ENCODE measurements at regions not wholly inside any gene's neighbourhood (a gene's known extent, or its start where the extent isn't known, plus 50 kb on each side); places are given as distances from the start of the nearest gene placed in this dataset.

- H3K27me3 ChIP-seq (ENCODE audit: control insufficient read depth, insufficient read depth, low read length), result no peaks in the 10 kb centered on the region
- H3K27ac ChIP-seq (ENCODE audit: low read depth in 2 of 2, low read length in 2 of 2), result no peak overlapping the region
- H3K4me1 ChIP-seq (ENCODE audit: control insufficient read depth in 2 of 3, insufficient read depth in 2 of 3, low read depth in 1 of 3, low read length in 3 of 3), result no peaks in the 10 kb centered on the region
- no peaks in the 10 kb centered on the region for H3K9me3 ChIP-seq (ENCODE audit: control insufficient read depth in 2 of 3, insufficient read depth in 1 of 3, low read length in 3 of 3)
- TF ChIP-seq CTCF (IDR thresholded peaks at IDR 0.05; ENCODE audit: borderline replicate concordance, extremely low read depth, insufficient read depth), result no peak
- H3K36me3 ChIP-seq (ENCODE audit: control insufficient read depth in 2 of 3, insufficient read depth in 3 of 3, low read length in 3 of 3), result no peaks in the 10 kb centered on the region
- intact Hi-C loops (cut with DNase I), result no loop called here
- H3K9ac ChIP-seq (ENCODE audit: low read length in 3 of 3), result no peak overlapping the region
- DNase-seq, result no peak
- no peak overlapping the region for H3K4me3 ChIP-seq (ENCODE audit: low read length in 3 of 3)
- no peak for FAIRE-seq
These were observed 158.1 kb downstream of the KDR start for GRCh38 chr4:54967289-54967688.

DNA sequence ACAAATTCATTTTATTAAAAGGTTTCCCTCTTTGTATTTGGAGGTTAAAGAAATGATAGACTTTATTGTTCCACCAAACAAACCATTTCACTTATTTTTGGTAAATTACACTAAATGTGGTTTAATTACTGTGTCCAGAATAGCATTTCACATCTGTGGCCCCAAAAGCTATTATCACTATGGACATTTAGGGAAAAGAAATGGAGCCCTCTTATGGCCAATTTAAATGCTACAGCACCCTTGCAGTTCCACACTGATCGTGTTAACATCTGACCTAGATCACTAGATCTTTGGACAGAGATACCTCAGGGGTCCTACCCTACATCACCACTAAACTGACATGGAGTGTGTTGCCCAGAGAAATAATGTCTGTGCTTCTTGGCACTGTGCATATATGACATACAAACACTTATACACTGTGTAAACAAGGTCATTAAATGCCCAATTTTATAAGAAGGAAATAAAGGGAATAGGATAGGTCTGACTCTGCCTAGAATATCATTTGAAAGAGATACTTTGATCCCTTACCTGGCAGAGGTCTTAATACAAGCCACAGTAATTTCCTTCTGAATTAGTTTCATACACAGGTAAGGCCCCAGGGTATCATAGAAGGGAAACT, 163.9 kb downstream of the KDR start:
- no peaks in the 10 kb centered on the region for H3K9me3 ChIP-seq (ENCODE audit: control insufficient read depth in 2 of 3, insufficient read depth in 1 of 3, low read length in 3 of 3)
- H3K9ac ChIP-seq (ENCODE audit: low read length in 3 of 3), result no peak overlapping the region
- H3K4me1 ChIP-seq (ENCODE audit: control insufficient read depth in 2 of 3, insufficient read depth in 2 of 3, low read depth in 1 of 3, low read length in 3 of 3), result no peaks in the 10 kb centered on the region
- intact Hi-C loops (cut with DNase I), result no loop called here
- DNase-seq (peak in 2 of 5 donors; percentile 48 to 55), FAIRE-seq (no peak)
- no peak overlapping the region for H3K4me3 ChIP-seq (ENCODE audit: low read length in 3 of 3)
- TF ChIP-seq CTCF (IDR thresholded peaks at IDR 0.05; ENCODE audit: borderline replicate concordance, extremely low read depth, insufficient read depth), result peak; percentile 54
- H3K36me3 ChIP-seq (ENCODE audit: control insufficient read depth in 2 of 3, insufficient read depth in 3 of 3, low read length in 3 of 3), result no peaks in the 10 kb centered on the region
- H3K27me3 ChIP-seq (ENCODE audit: control insufficient read depth, insufficient read depth, low read length), result no peaks in the 10 kb centered on the region
- H3K27ac ChIP-seq (ENCODE audit: low read depth in 2 of 2, low read length in 2 of 2), result no peak overlapping the region

DNA sequence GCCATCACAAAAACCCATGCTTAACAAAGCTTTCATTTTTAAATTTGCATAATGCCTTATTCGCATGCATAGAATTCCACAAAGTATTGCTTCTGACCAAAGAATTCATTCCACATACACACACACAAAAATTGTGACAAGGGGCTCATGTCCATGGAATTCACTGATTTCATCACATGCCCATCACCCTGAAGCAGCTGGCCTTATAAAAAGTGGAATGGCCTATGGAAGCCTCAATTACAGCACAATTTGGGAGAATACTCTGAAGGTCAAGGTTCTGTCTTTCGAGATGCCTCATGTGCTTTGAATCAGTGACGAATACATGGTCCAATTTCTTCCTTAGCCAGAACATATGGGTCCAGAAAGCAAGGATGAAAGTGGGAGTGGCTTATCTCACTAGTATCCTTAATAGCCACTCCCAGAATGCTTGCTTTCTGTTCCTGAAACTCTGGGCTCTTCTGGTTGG, 165.7 kb downstream of the KDR start:
- Histone ChIP-seq H3K4me1 (ENCODE audit: control insufficient read depth in 2 of 3, insufficient read depth in 2 of 3, low read depth in 1 of 3, low read length in 3 of 3) (peaks cover 0 to 4% (median 0%) of the 10 kb centered on the region in 3 donors), H3K27me3 (ENCODE audit: control insufficient read depth, insufficient read depth, low read length) (no peaks in the 10 kb centered on the region), H3K4me3 (ENCODE audit: low read length in 3 of 3) (no peak overlapping the region), H3K9ac (ENCODE audit: low read length in 3 of 3) (no peak overlapping the region), H3K27ac (ENCODE audit: low read depth in 2 of 2, low read length in 2 of 2) (no peak overlapping the region), H3K36me3 (ENCODE audit: control insufficient read depth in 2 of 3, insufficient read depth in 3 of 3, low read length in 3 of 3) (no peaks in the 10 kb centered on the region), H3K9me3 (ENCODE audit: control insufficient read depth in 2 of 3, insufficient read depth in 1 of 3, low read length in 3 of 3) (no peaks in the 10 kb centered on the region)
- DNase-seq (no peak), FAIRE-seq (no peak)
- intact Hi-C loops (cut with DNase I), result no loop called here
- TF ChIP-seq CTCF (IDR thresholded peaks at IDR 0.05; ENCODE audit: borderline replicate concordance, extremely low read depth, insufficient read depth), result no peak

DNA sequence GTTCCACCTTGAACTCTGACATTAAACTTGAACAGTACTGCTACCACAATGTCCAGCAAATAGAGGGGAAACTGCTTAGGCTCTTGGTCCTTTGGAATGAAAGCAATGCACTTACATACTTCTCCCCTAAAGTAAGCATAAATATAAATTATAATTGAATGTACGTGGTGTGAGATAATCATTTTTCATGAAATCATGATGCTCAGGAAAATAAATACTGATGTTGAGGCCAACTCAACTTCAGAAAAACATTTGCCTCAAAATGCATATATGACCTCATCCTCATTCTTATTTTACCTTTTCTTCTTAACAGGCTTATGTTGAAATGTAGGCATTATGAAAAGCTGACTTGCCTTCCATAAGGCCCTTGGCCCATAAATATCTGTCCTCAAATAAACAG, 166.3 kb downstream of the KDR start:
- H3K4me1 ChIP-seq (ENCODE audit: control insufficient read depth in 2 of 3, insufficient read depth in 2 of 3, low read depth in 1 of 3, low read length in 3 of 3), result peaks cover 0 to 4% (median 0%) of the 10 kb centered on the region in 3 donors
- H3K9ac ChIP-seq (ENCODE audit: low read length in 3 of 3), result no peak overlapping the region
- no peaks in the 10 kb centered on the region for H3K9me3 ChIP-seq (ENCODE audit: control insufficient read depth in 2 of 3, insufficient read depth in 1 of 3, low read length in 3 of 3)
- no peak for TF ChIP-seq CTCF (IDR thresholded peaks at IDR 0.05; ENCODE audit: borderline replicate concordance, extremely low read depth, insufficient read depth)
- no peak overlapping the region for H3K27ac ChIP-seq (ENCODE audit: low read depth in 2 of 2, low read length in 2 of 2)
- DNase-seq (no peak), FAIRE-seq (no peak)
- no peaks in the 10 kb centered on the region for H3K36me3 ChIP-seq (ENCODE audit: control insufficient read depth in 2 of 3, insufficient read depth in 3 of 3, low read length in 3 of 3)
- H3K4me3 ChIP-seq (ENCODE audit: low read length in 3 of 3), result no peak overlapping the region
- no peaks in the 10 kb centered on the region for H3K27me3 ChIP-seq (ENCODE audit: control insufficient read depth, insufficient read depth, low read length)
- intact Hi-C loops (cut with DNase I), result no loop called here
